HG03045 (cell line): ENCODE measurements at regions not wholly inside any gene's neighbourhood (a gene's known extent, or its start where the extent isn't known, plus 50 kb on each side); places are given as distances from the start of the nearest gene placed in this dataset.
"Not testable (repeated sequence)": the region's sequence is repeated elsewhere in the genome, so short reads cannot be mapped to it uniquely, and the experiment has no call there.

ENCODE experiments used
- ATAC-seq: cut with Tn5 transposase; IDR thresholded peaks from one replicate; pipeline ENCODE4 v1.9.1; 2021; ENCODE audit warnings: mild to moderate bottlenecking, moderate library complexity; ENCODE audit not compliant: unreplicated experiment

GRCh38 chr3:35194666-35195065, 444.7 kb upstream of the ARPP21 start:
- ATAC-seq = no peak

GRCh38 chr3:35198857-35199256, 440.5 kb upstream of the ARPP21 start:
- ATAC-seq = no peak

GRCh38 chr3:35200056-35200455, 439.3 kb upstream of the ARPP21 start:
- no peak for ATAC-seq

- no peak for ATAC-seq
Measured at GRCh38 chr3:35201211-35201610, 438.1 kb upstream of the ARPP21 start.

GRCh38 chr3:35215525-35216500, 423.5 kb upstream of the ARPP21 start:
- ATAC-seq = no peak

- no peak for ATAC-seq
Measured at GRCh38 chr3:35216501-35217266, 422.6 kb upstream of the ARPP21 start.

- ATAC-seq = no peak
Measured at GRCh38 chr3:35223632-35224394, 415.5 kb upstream of the ARPP21 start.

- no peak for ATAC-seq
Measured at GRCh38 chr3:35224565-35225295, 414.6 kb upstream of the ARPP21 start.

- ATAC-seq = no peak
Measured at GRCh38 chr3:35241236-35241635, 398.1 kb upstream of the ARPP21 start.

GRCh38 chr3:35254917-35255316, 384.4 kb upstream of the ARPP21 start:
- no peak for ATAC-seq

GRCh38 chr3:35257641-35258040, 381.7 kb upstream of the ARPP21 start:
- ATAC-seq = no peak

GRCh38 chr3:35262406-35262805, 376.9 kb upstream of the ARPP21 start:
- ATAC-seq = no peak

- no peak for ATAC-seq
Measured at GRCh38 chr3:35263477-35263876, 375.8 kb upstream of the ARPP21 start.

- ATAC-seq = not testable (repeated sequence)
Measured at GRCh38 chr3:35266065-35266464, 373.3 kb upstream of the ARPP21 start.

- no peak for ATAC-seq
Measured at GRCh38 chr3:35275768-35276167, 363.6 kb upstream of the ARPP21 start.

- ATAC-seq = no peak
Measured at GRCh38 chr3:35276568-35276967, 362.8 kb upstream of the ARPP21 start.

- no peak for ATAC-seq
Measured at GRCh38 chr3:35291471-35292236, 347.7 kb upstream of the ARPP21 start.

- no peak for ATAC-seq
Measured at GRCh38 chr3:35292568-35292967, 346.8 kb upstream of the ARPP21 start.

- ATAC-seq = no peak
Measured at GRCh38 chr3:35295906-35296305, 343.4 kb upstream of the ARPP21 start.

GRCh38 chr3:35296533-35296932, 342.8 kb upstream of the ARPP21 start:
- no peak for ATAC-seq
